Omental fat pad (tissue), 3 donors: ENCODE measurements at regions not wholly inside any gene's neighbourhood (a gene's known extent, or its start where the extent isn't known, plus 50 kb on each side); places are given as distances from the start of the nearest gene placed in this dataset.
A peak's percentile ranks its signal among the peaks of the same experiment; 100 is the strongest.

Source experiments
- ATAC-seq: fragments of 150-250 bp; one replicate; pipeline ENCODE4 v1.9.1; 2016; ENCODE audit warnings: mild to moderate bottlenecking, moderate library complexity; ENCODE audit not compliant: low FRiP score
- DNase-seq: peaks from one replicate; pipeline ENCODE4 v3.0.0-alpha.2; 2019; ENCODE audit warnings: low spot score
- CTCF ChIP-seq, 3 donors: fragments of 450-650 bp; IDR thresholded peaks; one replicate each; pipeline ENCODE4 v1.5.1; 2016 to 2017; ENCODE audit warnings: antibody characterized with exemption in 3 of 3, mild to moderate bottlenecking in 3 of 3, moderate library complexity in 2 of 3

- DNase-seq (no peak), ATAC-seq (peak; percentile 14)
- no peak for TF ChIP-seq CTCF (IDR thresholded peaks at IDR 0.05)
Measured at GRCh38 chr1:172929006-172929405, 121.7 kb downstream of the TNFSF18 start.

DNA sequence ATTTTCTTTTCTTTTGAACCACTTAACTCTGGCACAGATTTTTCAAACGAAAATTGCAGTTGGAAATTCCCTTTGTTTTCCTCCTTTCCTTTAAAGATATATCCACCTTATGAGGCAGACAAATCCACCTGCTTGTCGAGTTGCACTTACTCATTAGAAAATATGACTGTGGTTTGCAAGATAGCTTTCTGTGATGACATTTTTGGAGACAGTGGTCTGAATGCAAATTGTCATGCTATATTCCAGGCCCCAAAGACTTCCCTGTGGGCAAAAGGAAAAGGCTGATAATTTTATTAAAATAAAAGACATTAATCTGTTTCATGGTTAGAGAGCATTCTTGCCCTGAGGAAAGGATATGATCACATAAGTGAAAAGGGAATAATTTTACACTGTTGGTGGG is 120.6 kb downstream of the TNFSF18 start:
- DNase-seq (no peak), ATAC-seq (no peak)
- no peak for TF ChIP-seq CTCF (IDR thresholded peaks at IDR 0.05)

- TF ChIP-seq CTCF (IDR thresholded peaks at IDR 0.05) = no peak
- DNase-seq (no peak), ATAC-seq (no peak)
Measured at GRCh38 chr1:172931340-172931739, 119.4 kb downstream of the TNFSF18 start.

DNA sequence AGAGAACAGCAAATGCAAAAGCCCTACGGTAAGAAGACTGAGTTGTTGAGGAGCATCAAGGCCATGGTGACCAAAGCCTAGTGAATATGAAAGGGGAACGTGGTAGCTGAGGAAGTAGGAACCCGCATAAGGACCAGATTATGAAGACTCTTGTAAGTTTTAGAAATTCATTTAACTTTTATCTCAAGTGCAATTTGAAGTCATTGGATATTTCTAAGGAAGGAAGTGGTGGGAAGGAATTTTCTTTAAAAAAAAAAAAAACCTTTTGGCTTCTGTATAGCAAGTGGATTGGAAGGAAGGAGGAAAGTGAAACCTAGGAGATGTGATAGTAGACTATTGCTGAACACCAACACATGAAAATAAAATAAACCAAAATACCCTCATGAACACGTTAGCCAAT is 119.0 kb downstream of the TNFSF18 start:
- ATAC-seq = no peak
- DNase-seq = no peak
- TF ChIP-seq CTCF (IDR thresholded peaks at IDR 0.05) = no peak

GRCh38 chr1:172932981-172933380 is 117.8 kb downstream of the TNFSF18 start:
- ATAC-seq (no peak), DNase-seq (no peak)
- no peak for TF ChIP-seq CTCF (IDR thresholded peaks at IDR 0.05)

GRCh38 chr1:172934417-172934762 is 116.4 kb downstream of the TNFSF18 start:
- ATAC-seq (no peak), DNase-seq (no peak)
- no peak for TF ChIP-seq CTCF (IDR thresholded peaks at IDR 0.05)

GRCh38 chr1:172935062-172935592 is 115.6 kb downstream of the TNFSF18 start:
- no peak for TF ChIP-seq CTCF (IDR thresholded peaks at IDR 0.05)
- ATAC-seq (no peak), DNase-seq (no peak)
